ENCODE measurements at regions not wholly inside any gene's neighbourhood (a gene's known extent, or its start where the extent isn't known, plus 50 kb on each side); places are given as distances from the start of the nearest gene placed in this dataset.

GRCh38 chr2:234594715-234595114 lies 97.8 kb upstream of the ARL4C start:
- no peak for TF ChIP-seq TEAD4 (IDR thresholded peaks at IDR 0.05)
- no peak for TF ChIP-seq MAX (IDR thresholded peaks at IDR 0.05)
- TF ChIP-seq EGR1 (IDR thresholded peaks at IDR 0.05): no peak
- TF ChIP-seq YY1 (IDR thresholded peaks at IDR 0.05; ENCODE audit: low read depth): no peak
- TF ChIP-seq EP300 (IDR thresholded peaks at IDR 0.05; ENCODE audit: borderline replicate concordance): no peak
- TF ChIP-seq TAF1 (IDR thresholded peaks at IDR 0.05; ENCODE audit: low read depth): no peak
- no peak for TF ChIP-seq REST (IDR thresholded peaks at IDR 0.05; ENCODE audit: low read depth)
- no peak for TF ChIP-seq CREB1 (IDR thresholded peaks at IDR 0.05; ENCODE audit: low read depth)
- no peak for TF ChIP-seq NFIC (IDR thresholded peaks at IDR 0.05)
- TF ChIP-seq RAD21 (IDR thresholded peaks at IDR 0.05; ENCODE audit: low read depth): no peak
